GM12865 (cell line): ENCODE measurements at regions not wholly inside any gene's neighbourhood (a gene's known extent, or its start where the extent isn't known, plus 50 kb on each side); places are given as distances from the start of the nearest gene placed in this dataset.

ENCODE experiments used
- DNase-seq: peaks from one replicate; pipeline ENCODE4 v3.0.0; 2010; ENCODE audit warnings: low read depth
- H3K4me3 ChIP-seq: 2 replicates; pipeline ENCODE4 v1.5.1; 2011; ENCODE audit warnings: mild to moderate bottlenecking, low read depth, low read length, control low read depth
- TF ChIP-seq, protein P1 (sequence below): IDR thresholded peaks from 2 replicates; pipeline ENCODE4 v1.5.1; 2011; ENCODE audit warnings: low read length, control low read depth, low read depth, inconsistent platforms; ENCODE audit not compliant: insufficient read depth; ENCODE audit errors: missing control alignments

DNA sequence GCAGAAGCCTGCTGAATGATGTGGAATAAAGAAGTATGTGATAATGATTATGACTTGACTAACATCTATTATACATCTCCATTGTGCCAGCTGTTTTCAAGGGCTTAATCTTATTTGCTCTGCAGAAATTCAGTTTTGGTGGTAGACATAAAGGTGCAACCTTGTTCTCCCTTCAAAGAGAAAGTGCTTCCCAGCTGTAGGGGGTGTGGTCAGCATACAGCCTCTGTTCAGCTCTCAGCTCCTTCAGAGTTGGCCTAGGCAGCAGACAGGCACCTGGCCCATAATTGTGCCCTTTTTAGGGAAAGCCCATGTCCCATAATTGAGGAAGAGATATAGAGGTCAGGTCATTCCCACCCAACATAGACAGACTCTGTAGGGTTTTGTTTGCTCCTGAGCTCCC, 104.3 kb upstream of the EOMES start:
- TF ChIP-seq, protein P1, sequence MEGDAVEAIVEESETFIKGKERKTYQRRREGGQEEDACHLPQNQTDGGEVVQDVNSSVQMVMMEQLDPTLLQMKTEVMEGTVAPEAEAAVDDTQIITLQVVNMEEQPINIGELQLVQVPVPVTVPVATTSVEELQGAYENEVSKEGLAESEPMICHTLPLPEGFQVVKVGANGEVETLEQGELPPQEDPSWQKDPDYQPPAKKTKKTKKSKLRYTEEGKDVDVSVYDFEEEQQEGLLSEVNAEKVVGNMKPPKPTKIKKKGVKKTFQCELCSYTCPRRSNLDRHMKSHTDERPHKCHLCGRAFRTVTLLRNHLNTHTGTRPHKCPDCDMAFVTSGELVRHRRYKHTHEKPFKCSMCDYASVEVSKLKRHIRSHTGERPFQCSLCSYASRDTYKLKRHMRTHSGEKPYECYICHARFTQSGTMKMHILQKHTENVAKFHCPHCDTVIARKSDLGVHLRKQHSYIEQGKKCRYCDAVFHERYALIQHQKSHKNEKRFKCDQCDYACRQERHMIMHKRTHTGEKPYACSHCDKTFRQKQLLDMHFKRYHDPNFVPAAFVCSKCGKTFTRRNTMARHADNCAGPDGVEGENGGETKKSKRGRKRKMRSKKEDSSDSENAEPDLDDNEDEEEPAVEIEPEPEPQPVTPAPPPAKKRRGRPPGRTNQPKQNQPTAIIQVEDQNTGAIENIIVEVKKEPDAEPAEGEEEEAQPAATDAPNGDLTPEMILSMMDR, result no peak
- DNase-seq, result no peak
- H3K4me3 ChIP-seq, result no peak overlapping the region

- H3K4me3 ChIP-seq, result no peak overlapping the region
- no peak for DNase-seq
- TF ChIP-seq, protein P1, result no peak
Measured at GRCh38 chr3:27827041-27827440, 104.9 kb upstream of the EOMES start.

DNA sequence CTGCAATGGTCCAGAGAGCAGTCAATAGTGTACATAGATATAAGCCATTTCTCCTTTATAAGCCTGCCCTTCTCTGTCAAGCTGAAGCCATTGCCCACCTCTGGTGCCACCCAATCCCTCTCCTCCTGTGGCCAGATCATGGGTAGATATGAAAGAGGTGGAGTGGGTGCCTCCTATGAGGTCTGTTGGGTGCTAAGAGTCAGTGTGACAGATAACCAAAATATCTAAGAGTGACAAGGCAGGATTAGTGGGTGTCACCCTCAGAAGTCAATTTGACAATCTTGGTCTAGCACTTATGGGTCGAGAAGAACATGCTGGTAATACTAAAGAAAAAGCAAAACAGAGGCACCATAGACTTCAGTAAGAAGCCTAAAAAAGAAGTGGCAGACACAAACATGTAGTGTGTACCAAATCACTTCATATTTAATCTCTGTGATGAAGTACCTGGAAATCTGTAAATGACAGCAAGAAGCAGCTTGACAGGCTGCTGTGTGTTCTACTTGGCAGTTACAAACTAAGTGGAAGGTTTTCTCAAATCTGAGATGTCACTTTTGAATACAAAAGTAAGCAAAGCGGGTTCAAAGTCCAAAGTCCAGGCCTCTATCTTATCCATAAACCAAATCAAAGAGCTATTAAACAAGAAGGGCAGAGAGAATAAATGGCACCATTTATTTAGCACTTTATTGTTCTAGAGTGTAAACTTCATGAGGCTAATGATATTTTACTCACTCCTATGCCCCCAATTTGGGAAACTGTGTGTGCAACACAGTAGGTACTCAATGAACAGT, 118.9 kb upstream of the EOMES start:
- DNase-seq, result no peak
- H3K4me3 ChIP-seq, result no peak overlapping the region
- TF ChIP-seq, protein P1, result no peak

DNA sequence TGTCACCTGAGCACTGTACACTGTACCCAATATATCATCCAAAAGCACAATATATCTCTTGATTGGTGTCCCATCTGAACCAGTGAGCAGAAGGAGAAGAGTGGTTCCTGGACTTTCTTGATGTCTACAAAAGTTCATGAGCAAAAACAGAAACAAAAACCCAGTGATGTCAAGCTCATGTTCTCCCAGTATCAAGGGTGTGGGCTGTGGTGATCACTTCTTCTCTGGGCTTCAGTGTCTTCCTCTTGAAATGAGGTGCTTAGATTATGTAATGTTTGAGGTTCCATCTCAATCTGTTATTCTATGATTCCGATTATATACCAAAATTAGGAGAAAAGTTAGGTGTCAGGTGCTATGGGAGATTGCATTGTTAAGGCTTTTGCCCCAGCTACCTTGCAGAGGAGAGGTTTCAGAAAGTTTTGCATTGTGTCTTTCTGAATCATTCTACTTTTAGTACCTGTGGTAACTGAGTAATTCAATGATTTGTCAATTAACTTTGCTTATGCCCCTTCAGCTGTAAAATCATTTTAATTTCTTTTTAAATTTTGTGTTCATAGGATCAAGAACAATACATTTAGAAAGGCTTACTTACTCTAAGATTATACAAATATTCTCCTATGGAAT, 122.0 kb upstream of the EOMES start:
- TF ChIP-seq, protein P1, result no peak
- no peak overlapping the region for H3K4me3 ChIP-seq

GRCh38 chr3:27847697-27848096, 125.6 kb upstream of the EOMES start:
- DNase-seq, result no peak
- TF ChIP-seq, protein P1, result no peak
- H3K4me3 ChIP-seq, result no peak overlapping the region

More for the DNA sequence above, 122.0 kb upstream of the EOMES start:
- no peak for DNase-seq

DNA sequence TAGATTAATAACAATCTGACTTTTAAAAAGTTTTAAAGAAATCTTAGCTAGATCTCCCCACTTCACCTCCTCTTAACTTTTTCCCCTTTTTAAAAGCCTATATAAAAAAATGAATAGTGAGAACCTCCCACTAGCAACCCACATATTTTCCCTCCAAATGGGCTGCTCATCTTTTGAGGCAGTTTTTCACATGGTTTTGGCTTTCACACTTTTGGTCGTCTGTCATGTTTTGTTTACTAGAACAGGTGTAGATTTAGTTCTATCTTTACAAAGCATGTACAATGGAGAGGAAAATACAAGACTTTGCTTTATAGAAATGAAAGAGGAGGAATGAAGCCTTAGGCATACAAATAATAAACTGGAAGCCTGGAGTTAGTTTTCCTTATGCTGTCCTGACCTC, 126.7 kb upstream of the EOMES start:
- H3K4me3 ChIP-seq, result no peak overlapping the region
- DNase-seq, result no peak
- TF ChIP-seq, protein P1, result no peak
